ENCODE measurements at regions not wholly inside any gene's neighbourhood (a gene's known extent, or its start where the extent isn't known, plus 50 kb on each side); places are given as distances from the start of the nearest gene placed in this dataset.

DNA sequence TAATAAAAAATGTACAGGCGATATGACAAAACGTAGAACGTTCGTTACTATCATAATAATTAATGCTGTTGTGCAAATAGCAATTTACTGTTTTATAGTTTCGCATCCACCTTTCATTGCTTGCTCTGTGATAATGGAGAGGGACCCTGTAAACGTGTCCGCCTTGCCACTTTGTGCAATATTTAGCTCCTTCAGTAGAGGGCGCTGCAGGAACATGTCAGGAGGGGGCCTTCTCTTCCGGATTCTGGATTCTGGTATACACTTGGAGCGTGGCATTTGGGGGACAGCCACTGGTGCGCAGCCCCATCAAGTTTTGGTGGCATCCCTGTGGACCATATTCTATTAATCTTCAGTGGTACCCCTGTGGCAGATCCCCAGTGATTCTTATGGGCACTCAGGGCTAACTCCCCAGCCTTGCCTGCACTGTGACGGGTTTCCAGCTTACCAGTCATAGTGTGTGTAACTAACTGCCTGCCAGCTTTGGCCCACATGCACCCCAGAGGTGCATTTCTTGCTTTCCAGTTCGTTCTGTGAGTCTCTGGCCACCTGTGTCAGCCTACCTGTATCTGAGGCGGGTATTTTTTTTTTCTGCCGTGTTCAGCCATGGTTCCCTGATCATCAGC lies 140.3 kb downstream of the CYRIA start:
- Histone ChIP-seq H3K9me3 (ENCODE audit: control insufficient read depth, low read depth, low read length) (no peaks in the 10 kb centered on the region), H3T11ph (ENCODE audit: low read length) (no peak overlapping the region), H3K4me1 (ENCODE audit: insufficient read depth, low read length) (no peaks in the 10 kb centered on the region), H4K5ac (ENCODE audit: insufficient read length, low read depth, low read length) (no peak overlapping the region), H3K23me2 (ENCODE audit: insufficient read length, low read depth, low read length, poor library complexity, severe bottlenecking) (no peaks in the 10 kb centered on the region), H2BK20ac (ENCODE audit: low read depth, low read length, poor library complexity, severe bottlenecking) (no peak overlapping the region), H3K4ac (ENCODE audit: low read depth, low read length) (no peak overlapping the region), H3K56ac (ENCODE audit: insufficient read length, low read depth, low read length) (no peak overlapping the region), H2BK12ac (ENCODE audit: insufficient read length, low read depth, low read length) (no peak overlapping the region), H3K79me2 (ENCODE audit: insufficient read depth, low read length) (no peaks in the 10 kb centered on the region), H2BK5ac (ENCODE audit: insufficient read length, low read length) (no peak overlapping the region), H3K27me3 (ENCODE audit: insufficient read depth, low read length) (no peaks in the 10 kb centered on the region), H3K14ac (ENCODE audit: insufficient read depth, low read length) (no peak overlapping the region), H2AFZ (ENCODE audit: low read length) (no peak overlapping the region), H3K27ac (ENCODE audit: insufficient read length, low read depth, low read length) (no peak overlapping the region), H2BK120ac (ENCODE audit: low read depth, low read length, poor library complexity, severe bottlenecking) (no peak overlapping the region), H4K8ac (replicated peaks; ENCODE audit: insufficient read length, low read depth, low read length) (no peak overlapping the region), H4K20me1 (ENCODE audit: control insufficient read depth, insufficient read depth, insufficient read length) (no peaks in the 10 kb centered on the region), H3K18ac (ENCODE audit: insufficient read length, low read depth, low read length) (no peak overlapping the region), H4K91ac (ENCODE audit: insufficient read length, low read depth, low read length) (no peak overlapping the region), H3K4me2 (ENCODE audit: insufficient read depth, insufficient read length, low read length) (no peak overlapping the region), H3K9ac (ENCODE audit: extremely low read depth, insufficient read length, low read length) (no peak overlapping the region), H2BK15ac (ENCODE audit: low read depth, low read length) (no peak overlapping the region), H2AK5ac (ENCODE audit: insufficient read length, low read length) (no peak overlapping the region), H3K79me1 (ENCODE audit: insufficient read depth, low read depth, low read length, poor library complexity, severe bottlenecking) (no peaks in the 10 kb centered on the region), H3K23ac (ENCODE audit: insufficient read length, low read depth, low read length) (no peak overlapping the region)
- Mint-ChIP-seq H3K4me1 (peaks cover 5 to 6% of the 10 kb centered on the region in 2 experiments; a peak in 2 of 4 replicates), H3K9me3 (0 out of 5 replicates have a peak, but pooled peaks cover 0 to 3% of the 10 kb centered on the region in 2 experiments), H3K27ac (no peak overlapping the region), H3K4me3 (no peak overlapping the region), H3K27me3 (ENCODE audit: low read depth) (peaks cover 5% of the 10 kb centered on the region), H3K36me3 (ENCODE audit: insufficient read depth in 1 of 3, low read depth in 3 of 3) (no peaks in the 10 kb centered on the region; a peak in 1 of 7 replicates)
- WGBS (ENCODE audit: extremely low coverage, insufficient read length, low lambda C conversion rate), result no CpG with 5 or more reads among the region's 15 CpGs
- TF ChIP-seq, protein P1, sequence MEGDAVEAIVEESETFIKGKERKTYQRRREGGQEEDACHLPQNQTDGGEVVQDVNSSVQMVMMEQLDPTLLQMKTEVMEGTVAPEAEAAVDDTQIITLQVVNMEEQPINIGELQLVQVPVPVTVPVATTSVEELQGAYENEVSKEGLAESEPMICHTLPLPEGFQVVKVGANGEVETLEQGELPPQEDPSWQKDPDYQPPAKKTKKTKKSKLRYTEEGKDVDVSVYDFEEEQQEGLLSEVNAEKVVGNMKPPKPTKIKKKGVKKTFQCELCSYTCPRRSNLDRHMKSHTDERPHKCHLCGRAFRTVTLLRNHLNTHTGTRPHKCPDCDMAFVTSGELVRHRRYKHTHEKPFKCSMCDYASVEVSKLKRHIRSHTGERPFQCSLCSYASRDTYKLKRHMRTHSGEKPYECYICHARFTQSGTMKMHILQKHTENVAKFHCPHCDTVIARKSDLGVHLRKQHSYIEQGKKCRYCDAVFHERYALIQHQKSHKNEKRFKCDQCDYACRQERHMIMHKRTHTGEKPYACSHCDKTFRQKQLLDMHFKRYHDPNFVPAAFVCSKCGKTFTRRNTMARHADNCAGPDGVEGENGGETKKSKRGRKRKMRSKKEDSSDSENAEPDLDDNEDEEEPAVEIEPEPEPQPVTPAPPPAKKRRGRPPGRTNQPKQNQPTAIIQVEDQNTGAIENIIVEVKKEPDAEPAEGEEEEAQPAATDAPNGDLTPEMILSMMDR (conservative IDR thresholded peaks at IDR 0.05), result peak; percentile 81
- peak; percentile 63 for DNase-seq

All from H9 (cell line).